HG03442 (cell line): ENCODE measurements at regions not wholly inside any gene's neighbourhood (a gene's known extent, or its start where the extent isn't known, plus 50 kb on each side); places are given as distances from the start of the nearest gene placed in this dataset.
"Not testable (repeated sequence)": the region's sequence is repeated elsewhere in the genome, so short reads cannot be mapped to it uniquely, and the experiment has no call there.

ENCODE experiments used
- ATAC-seq: cut with Tn5 transposase; IDR thresholded peaks from one replicate; pipeline ENCODE4 v1.9.1; 2021; ENCODE audit warnings: mild to moderate bottlenecking, moderate library complexity; ENCODE audit not compliant: unreplicated experiment

GRCh38 chr10:33102071-33102470 is 144.0 kb upstream of the ITGB1 start:
- ATAC-seq: no peak

- no peak for ATAC-seq
These were observed 143.4 kb upstream of the ITGB1 start for GRCh38 chr10:33101392-33101787.

- no peak for ATAC-seq
These were observed 142.9 kb upstream of the ITGB1 start for GRCh38 chr10:33100781-33101391.

- ATAC-seq: no peak
These were observed 141.7 kb upstream of the ITGB1 start for GRCh38 chr10:33099748-33100147.

GRCh38 chr10:33098951-33099663 is 141.1 kb upstream of the ITGB1 start:
- ATAC-seq: no peak

- peak; percentile 61 for ATAC-seq
These were observed 138.1 kb upstream of the ITGB1 start for GRCh38 chr10:33095867-33096815.

- no peak for ATAC-seq
These were observed 136.4 kb upstream of the ITGB1 start for GRCh38 chr10:33094263-33095051.

GRCh38 chr10:33093362-33093761 is 135.3 kb upstream of the ITGB1 start:
- no peak for ATAC-seq

GRCh38 chr10:33092596-33092995 is 134.6 kb upstream of the ITGB1 start:
- no peak for ATAC-seq

- no peak for ATAC-seq
These were observed 133.2 kb upstream of the ITGB1 start for GRCh38 chr10:33091201-33091600.

GRCh38 chr10:33088990-33089389 is 131.0 kb upstream of the ITGB1 start:
- ATAC-seq: no peak

- ATAC-seq: no peak
These were observed 129.9 kb upstream of the ITGB1 start for GRCh38 chr10:33087922-33088321.

GRCh38 chr10:33087152-33087551 is 129.1 kb upstream of the ITGB1 start:
- ATAC-seq: no peak

GRCh38 chr10:33086100-33086499 is 128.1 kb upstream of the ITGB1 start:
- no peak for ATAC-seq

- ATAC-seq: no peak
These were observed 127.3 kb upstream of the ITGB1 start for GRCh38 chr10:33085313-33085833.

GRCh38 chr10:33084453-33084852 is 126.4 kb upstream of the ITGB1 start:
- no peak for ATAC-seq

- ATAC-seq: no peak
These were observed 124.4 kb upstream of the ITGB1 start for GRCh38 chr10:33082373-33082895.

GRCh38 chr10:33080467-33080866 is 122.4 kb upstream of the ITGB1 start:
- ATAC-seq: not testable (repeated sequence)

- ATAC-seq: no peak
These were observed 116.4 kb upstream of the ITGB1 start for GRCh38 chr10:33074443-33074842.
